ENCODE measurements at regions not wholly inside any gene's neighbourhood (a gene's known extent, or its start where the extent isn't known, plus 50 kb on each side); places are given as distances from the start of the nearest gene placed in this dataset.

DNA sequence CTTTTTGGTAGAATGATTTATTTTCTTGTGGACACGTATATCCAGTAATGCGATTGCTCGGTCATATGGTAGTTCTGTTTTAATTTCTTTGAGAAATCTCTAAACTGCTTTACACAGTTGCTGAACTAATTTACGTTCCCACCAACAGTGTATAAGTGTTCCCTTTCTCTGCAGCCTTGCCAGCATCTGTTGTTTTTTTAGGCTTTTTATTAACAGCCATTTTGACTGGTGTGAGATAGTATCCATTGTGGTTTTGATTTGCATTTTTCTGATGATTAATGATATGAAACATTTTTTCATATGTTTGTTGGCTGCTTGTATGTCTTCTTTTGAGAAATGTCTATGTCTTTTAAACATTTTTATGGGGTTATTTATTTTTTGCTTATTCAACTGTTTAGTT, 196.7 kb downstream of the MOXD1 start:
- peaks cover 2% of the 10 kb centered on the region for H3K36me3 Mint-ChIP-seq (ENCODE audit: low read depth)
- no peaks in the 10 kb centered on the region for H3K27me3 Mint-ChIP-seq (ENCODE audit: low read depth)
- H3K27ac Mint-ChIP-seq (ENCODE audit: unreplicated experiment): no peak overlapping the region
- peaks cover 10% of the 10 kb centered on the region for H3K9me3 Mint-ChIP-seq
- DNase-seq (ENCODE audit: low read depth, low spot score): no peak
- no peak overlapping the region for H3K4me3 Mint-ChIP-seq
- no peak for TF ChIP-seq CTCF (conservative IDR thresholded peaks at IDR 0.05)
- H3K4me1 Mint-ChIP-seq: peaks cover 11% of the 10 kb centered on the region

GRCh38 chr6:132202574-132202973, 198.7 kb downstream of the MOXD1 start:
- Mint-ChIP-seq H3K4me3 (no peak overlapping the region), H3K36me3 (ENCODE audit: low read depth) (no peaks in the 10 kb centered on the region), H3K4me1 (peaks cover 11% of the 10 kb centered on the region), H3K9me3 (peaks cover 11% of the 10 kb centered on the region), H3K27ac (ENCODE audit: unreplicated experiment) (no peak overlapping the region), H3K27me3 (ENCODE audit: low read depth) (no peaks in the 10 kb centered on the region)
- DNase-seq (ENCODE audit: low read depth, low spot score): no peak
- TF ChIP-seq CTCF (conservative IDR thresholded peaks at IDR 0.05): no peak

DNA sequence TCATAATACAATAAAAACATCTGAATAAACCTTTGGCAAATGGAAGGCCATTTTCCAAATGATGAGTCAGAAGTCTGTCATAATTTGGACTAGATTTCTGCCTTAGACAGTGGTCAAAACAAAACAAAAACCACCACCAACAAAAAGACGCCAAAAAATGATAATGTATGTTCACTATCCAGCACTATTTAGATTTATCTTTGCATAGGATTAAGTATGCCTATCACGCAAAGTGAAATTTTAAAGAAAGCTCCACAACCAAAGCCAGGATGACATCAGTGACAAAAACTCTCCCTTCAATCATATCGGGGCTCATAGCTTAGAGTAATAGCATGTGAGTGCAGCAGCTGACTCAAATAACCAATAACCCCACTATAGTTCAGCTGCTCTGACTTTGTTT, 201.9 kb downstream of the MOXD1 start:
- H3K27ac Mint-ChIP-seq (ENCODE audit: unreplicated experiment): no peak overlapping the region
- H3K36me3 Mint-ChIP-seq (ENCODE audit: low read depth): peaks cover 6% of the 10 kb centered on the region
- peaks cover 7% of the 10 kb centered on the region for H3K4me1 Mint-ChIP-seq
- H3K4me3 Mint-ChIP-seq: no peak overlapping the region
- H3K9me3 Mint-ChIP-seq: peaks cover 10% of the 10 kb centered on the region
- H3K27me3 Mint-ChIP-seq (ENCODE audit: low read depth): no peaks in the 10 kb centered on the region
- TF ChIP-seq CTCF (conservative IDR thresholded peaks at IDR 0.05): no peak
- no peak for DNase-seq (ENCODE audit: low read depth, low spot score)

DNA sequence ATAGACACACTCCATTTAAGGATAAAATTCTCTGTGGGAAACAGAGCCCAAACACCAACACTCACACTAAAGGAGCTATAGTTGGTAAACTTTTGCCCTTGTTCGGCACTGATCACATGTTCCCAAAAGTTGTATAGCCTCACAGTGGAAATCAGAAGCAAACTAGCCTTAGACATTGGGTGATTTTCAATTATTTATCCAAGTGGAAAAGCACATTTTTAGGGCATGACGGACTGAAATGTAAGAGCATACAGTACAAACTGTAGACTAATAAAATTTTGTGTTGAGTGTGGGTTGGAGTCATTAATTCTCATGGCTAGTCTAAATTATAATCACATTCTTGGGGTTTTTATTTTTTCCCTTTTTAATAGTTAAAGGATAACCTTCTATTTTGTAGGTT, 202.4 kb downstream of the MOXD1 start:
- no peak overlapping the region for H3K27ac Mint-ChIP-seq (ENCODE audit: unreplicated experiment)
- H3K9me3 Mint-ChIP-seq: peaks cover 8% of the 10 kb centered on the region
- TF ChIP-seq CTCF (conservative IDR thresholded peaks at IDR 0.05): no peak
- no peaks in the 10 kb centered on the region for H3K27me3 Mint-ChIP-seq (ENCODE audit: low read depth)
- H3K4me1 Mint-ChIP-seq: peaks cover 7% of the 10 kb centered on the region
- H3K36me3 Mint-ChIP-seq (ENCODE audit: low read depth): peaks cover 6% of the 10 kb centered on the region
- DNase-seq (ENCODE audit: low read depth, low spot score): no peak
- no peak overlapping the region for H3K4me3 Mint-ChIP-seq

GRCh38 chr6:132198040-132198439, 203.2 kb downstream of the MOXD1 start:
- peaks cover 6% of the 10 kb centered on the region for H3K36me3 Mint-ChIP-seq (ENCODE audit: low read depth)
- TF ChIP-seq CTCF (conservative IDR thresholded peaks at IDR 0.05): no peak
- DNase-seq (ENCODE audit: low read depth, low spot score): no peak
- no peaks in the 10 kb centered on the region for H3K27me3 Mint-ChIP-seq (ENCODE audit: low read depth)
- peaks cover 7% of the 10 kb centered on the region for H3K4me1 Mint-ChIP-seq
- no peak overlapping the region for H3K27ac Mint-ChIP-seq (ENCODE audit: unreplicated experiment)
- H3K9me3 Mint-ChIP-seq: peaks cover 8% of the 10 kb centered on the region
- H3K4me3 Mint-ChIP-seq: no peak overlapping the region

- H3K36me3 Mint-ChIP-seq (ENCODE audit: low read depth): peaks cover 6% of the 10 kb centered on the region
- H3K27me3 Mint-ChIP-seq (ENCODE audit: low read depth): no peaks in the 10 kb centered on the region
- no peak overlapping the region for H3K27ac Mint-ChIP-seq (ENCODE audit: unreplicated experiment)
- peaks cover 6% of the 10 kb centered on the region for H3K4me1 Mint-ChIP-seq
- H3K4me3 Mint-ChIP-seq: no peak overlapping the region
- TF ChIP-seq CTCF (conservative IDR thresholded peaks at IDR 0.05): no peak
- peaks cover 9% of the 10 kb centered on the region for H3K9me3 Mint-ChIP-seq
- no peak for DNase-seq (ENCODE audit: low read depth, low spot score)
Measured at GRCh38 chr6:132194529-132194928, 206.7 kb downstream of the MOXD1 start.

All from neural crest cell (in vitro differentiated cells).